ENCODE measurements at regions not wholly inside any gene's neighbourhood (a gene's known extent, or its start where the extent isn't known, plus 50 kb on each side); places are given as distances from the start of the nearest gene placed in this dataset.

GRCh38 chr4:15318621-15319348 lies 109.0 kb upstream of the C1QTNF7 start:
- no peak overlapping the region for H3K27ac ChIP-seq (ENCODE audit: control insufficient read depth, insufficient read depth)
- H3K9ac ChIP-seq (ENCODE audit: control insufficient read depth, insufficient read depth, low read length) = no peak overlapping the region
- intact Hi-C loops (cut with micrococcal nuclease; ENCODE audit: unreplicated experiment) (no loop called here), in situ Hi-C loops (cut with MboI) (no loop called here)
- no peaks in the 10 kb centered on the region for H3K4me1 ChIP-seq (ENCODE audit: control insufficient read depth, insufficient read depth, low read length)
- no peak overlapping the region for H2AFZ ChIP-seq (ENCODE audit: control insufficient read depth, low read depth, low read length)
- ATAC-seq (no peak), DNase-seq (ENCODE audit: low read depth, low spot score) (no peak), FAIRE-seq (no peak)
- WGBS (ENCODE audit: insufficient coverage, insufficient replicate concordance, low lambda C conversion rate, missing lambda C conversion rate) = 38% methylated on average over 4 of the region's 4 CpGs
- H3K9me3 ChIP-seq (replicated peaks; ENCODE audit: control insufficient read depth, insufficient read depth, low read length) = no peaks in the 10 kb centered on the region
- H3K4me3 ChIP-seq = no peak overlapping the region
- ChIA-PET CTCF (no interaction called here), SMC1A (ENCODE audit: uncharacterized antibody, unreplicated experiment) (no interaction called here), POLR2A (no interaction called here), RAD21 (ENCODE audit: unreplicated experiment) (no interaction called here)
- H3K27me3 ChIP-seq (replicated peaks in 1 of 2; ENCODE audit: control insufficient read depth in 2 of 2, insufficient read depth in 2 of 2, low read length in 1 of 2) = no peaks in the 10 kb centered on the region
- H3K4me2 ChIP-seq (ENCODE audit: control insufficient read depth, insufficient read depth) = no peak overlapping the region
- H3K36me3 ChIP-seq (ENCODE audit: control insufficient read depth in 2 of 2, insufficient read depth in 2 of 2, low read length in 1 of 2) = no peaks in the 10 kb centered on the region
- TF ChIP-seq CBX5 (IDR thresholded peaks at IDR 0.05; ENCODE audit: low read depth) (no peak), ZNF384 (IDR thresholded peaks at IDR 0.05; ENCODE audit: borderline replicate concordance, low read depth, low read length) (no peak), ZBTB33 (IDR thresholded peaks at IDR 0.05) (no peak), RCOR1 (conservative IDR thresholded peaks at IDR 0.05; ENCODE audit: low read depth, low read length) (no peak), KDM1A (IDR thresholded peaks at IDR 0.05; ENCODE audit: borderline replicate concordance) (no peak), E2F8 (IDR thresholded peaks at IDR 0.05; ENCODE audit: low read depth, partially characterized antibody) (no peak)
- H4K20me1 ChIP-seq (ENCODE audit: control insufficient read depth, insufficient read depth) = no peaks in the 10 kb centered on the region
- BruUV-seq (replicated peaks) = no TSS peak
- no peaks in the 10 kb centered on the region for H3K79me2 ChIP-seq (ENCODE audit: control insufficient read depth, insufficient read depth, low read length)
